ENCODE measurements at regions not wholly inside any gene's neighbourhood (a gene's known extent, or its start where the extent isn't known, plus 50 kb on each side); places are given as distances from the start of the nearest gene placed in this dataset.

GRCh38 chr12:25328072-25328712, 77.5 kb upstream of the KRAS start:
- no peak for TF ChIP-seq CTCF (IDR thresholded peaks at IDR 0.05)
- TF ChIP-seq POLR2A (IDR thresholded peaks at IDR 0.05), result no peak
